Adipose tissue (tissue), 3 donors: ENCODE measurements at regions not wholly inside any gene's neighbourhood (a gene's known extent, or its start where the extent isn't known, plus 50 kb on each side); places are given as distances from the start of the nearest gene placed in this dataset.
"Not testable (repeated sequence)": the region's sequence is repeated elsewhere in the genome, so short reads cannot be mapped to it uniquely, and the experiment has no call there.

Source experiments
- H3K27ac ChIP-seq: one replicate; pipeline ENCODE4 v1.5.1; 2013; ENCODE audit warnings: low read depth, low read length
- WGBS, 3 donors: extraction: QIAGEN DNeasy Blood & Tissue Kit; methylation state at CpG; one replicate each; pipeline ENCODE4 v1.1.7; 2013; 5-methylcytosine and 5-hydroxymethylcytosine counted together
- donor health status: healthy with polysubstance abuse.
- donor health status: Bipolar disorder and iron deficiency.
- donor health status: healthy.

- WGBS, 3 donors, result 64 to 78% (median 67%) methylated on average over 5 of the region's 5 CpGs
These were observed 539.5 kb downstream of the MATN1 start for GRCh38 chr1:30183895-30184294.

GRCh38 chr1:30183006-30183405, 540.4 kb downstream of the MATN1 start:
- H3K27ac ChIP-seq, result no peak overlapping the region
- WGBS, 3 donors, result 46 to 83% (median 79%) methylated on average over 4 of the region's 4 CpGs

More at GRCh38 chr1:30183895-30184294, 539.5 kb downstream of the MATN1 start:
- no peak overlapping the region for H3K27ac ChIP-seq

- 42 to 65% (median 63%) methylated on average over 10 of the region's 10 CpGs for WGBS, 3 donors
- no peak overlapping the region for H3K27ac ChIP-seq
These were observed 543.3 kb downstream of the MATN1 start for GRCh38 chr1:30179942-30180543.

- H3K27ac ChIP-seq, result no peak overlapping the region
- 15 to 62% (median 62%) methylated on average over 1 of the region's 1 CpG for WGBS, 3 donors
These were observed 546.9 kb downstream of the MATN1 start for GRCh38 chr1:30176477-30176876.

GRCh38 chr1:30174499-30174898, 548.9 kb downstream of the MATN1 start:
- WGBS, 3 donors, result 63 to 70% (median 67%) methylated on average over 2 of the region's 2 CpGs
- H3K27ac ChIP-seq, result no peak overlapping the region

GRCh38 chr1:30173560-30173959, 549.8 kb downstream of the MATN1 start:
- H3K27ac ChIP-seq, result no peak overlapping the region
- WGBS, 3 donors, result 21 to 33% (median 30%) methylated on average over 2 of the region's 2 CpGs

GRCh38 chr1:30172757-30173156, 550.6 kb downstream of the MATN1 start:
- no peak overlapping the region for H3K27ac ChIP-seq
- WGBS, 3 donors, result 43 to 84% (median 76%) methylated on average over 2 of the region's 2 CpGs

- WGBS, 3 donors, result 74 to 91% (median 89%) methylated on average over 5 of the region's 5 CpGs
These were observed 551.1 kb downstream of the MATN1 start for GRCh38 chr1:30172299-30172694.

GRCh38 chr1:30171537-30172298, 551.7 kb downstream of the MATN1 start:
- no peak overlapping the region for H3K27ac ChIP-seq
- 68 to 84% (median 78%) methylated on average over 9 of the region's 9 CpGs for WGBS, 3 donors

More at GRCh38 chr1:30172299-30172694, 551.1 kb downstream of the MATN1 start:
- H3K27ac ChIP-seq, result no peak overlapping the region

- no peak overlapping the region for H3K27ac ChIP-seq
- WGBS, 3 donors, result 72 to 88% (median 77%) methylated on average over 4 of the region's 4 CpGs
These were observed 554.1 kb downstream of the MATN1 start for GRCh38 chr1:30169269-30169668.

GRCh38 chr1:30166174-30166573, 557.2 kb downstream of the MATN1 start:
- 37 to 72% (median 63%) methylated on average over 5 of the region's 5 CpGs for WGBS, 3 donors

GRCh38 chr1:30165116-30165515, 558.3 kb downstream of the MATN1 start:
- no peak overlapping the region for H3K27ac ChIP-seq
- 64 to 66% (median 65%) methylated on average over 4 of the region's 4 CpGs for WGBS, 3 donors

More at GRCh38 chr1:30166174-30166573, 557.2 kb downstream of the MATN1 start:
- no peak overlapping the region for H3K27ac ChIP-seq

GRCh38 chr1:30164693-30165092, 558.7 kb downstream of the MATN1 start:
- 66 to 73% (median 69%) methylated on average over 4 of the region's 4 CpGs for WGBS, 3 donors
- H3K27ac ChIP-seq, result no peak overlapping the region

GRCh38 chr1:30162565-30162964, 560.8 kb downstream of the MATN1 start:
- 68 to 86% (median 82%) methylated on average over 2 of the region's 2 CpGs for WGBS, 3 donors
- no peak overlapping the region for H3K27ac ChIP-seq

GRCh38 chr1:30161953-30162352, 561.4 kb downstream of the MATN1 start:
- 47 to 62% (median 52%) methylated on average over 6 of the region's 6 CpGs for WGBS, 3 donors
- H3K27ac ChIP-seq, result no peak overlapping the region

- 78 to 86% (median 84%) methylated on average over 12 of the region's 12 CpGs for WGBS, 3 donors
- no peak overlapping the region for H3K27ac ChIP-seq
These were observed 562.2 kb downstream of the MATN1 start for GRCh38 chr1:30160999-30161689.

GRCh38 chr1:30159015-30159414, 564.4 kb downstream of the MATN1 start:
- WGBS, 3 donors, result 33 to 61% (median 50%) methylated on average over 3 of the region's 3 CpGs
- H3K27ac ChIP-seq, result no peak overlapping the region

GRCh38 chr1:30155698-30156097, 567.7 kb downstream of the MATN1 start:
- H3K27ac ChIP-seq, result not testable (repeated sequence)
- WGBS, 3 donors, result 60 to 94% (median 88%) methylated on average over 2 of the region's 2 CpGs

- H3K27ac ChIP-seq, result not testable (repeated sequence)
- 77 to 89% (median 88%) methylated on average over 3 of the region's 3 CpGs for WGBS, 3 donors
These were observed 568.1 kb downstream of the MATN1 start for GRCh38 chr1:30155253-30155652.
